ENCODE measurements at regions not wholly inside any gene's neighbourhood (a gene's known extent, or its start where the extent isn't known, plus 50 kb on each side); places are given as distances from the start of the nearest gene placed in this dataset.

- Histone ChIP-seq H3K36me3 (ENCODE audit: control insufficient read depth, insufficient read depth, low read length) (no peaks in the 10 kb centered on the region), H3K4me3 (replicated peaks in 1 of 4; ENCODE audit: control extremely low read depth in 1 of 4, insufficient read depth in 1 of 4, low read depth in 3 of 4, low read length in 4 of 4) (no peak overlapping the region), H3K9me3 (ENCODE audit: control insufficient read depth, insufficient read depth, low read depth, low read length) (no peaks in the 10 kb centered on the region), H3K4me2 (ENCODE audit: extremely low read depth, insufficient read depth, low read length) (no peak overlapping the region), H3K27ac (ENCODE audit: insufficient read depth, low read length) (no peak overlapping the region), H2AFZ (ENCODE audit: low read length) (no peak overlapping the region), H4K20me1 (ENCODE audit: control insufficient read depth, extremely low read depth, insufficient read depth, low read length) (no peaks in the 10 kb centered on the region), H3K4me1 (ENCODE audit: control insufficient read depth, extremely low read depth, insufficient read depth, low read length) (no peaks in the 10 kb centered on the region), H3K9ac (ENCODE audit: insufficient read depth, low read length) (no peak overlapping the region), H3K79me2 (ENCODE audit: control insufficient read depth, insufficient read depth, low read length) (no peaks in the 10 kb centered on the region), H3K27me3 (ENCODE audit: control insufficient read depth, insufficient read depth, low read length) (no peaks in the 10 kb centered on the region)
- TF ChIP-seq CTCF (conservative IDR thresholded peaks at IDR 0.05 in 1 of 2, IDR thresholded peaks at IDR 0.05 in 1 of 2; ENCODE audit: low read depth in 1 of 2, low read length in 2 of 2) (no peak), EZH2 (IDR thresholded peaks at IDR 0.05; ENCODE audit: low read length, missing control alignments) (no peak)
- no peak for DNase-seq (ENCODE audit: low read depth in 2 of 2)
Measured at GRCh38 chr3:102225005-102225404, 209.8 kb upstream of the ZPLD1 start.

- peak; percentile 59 to 63 for TF ChIP-seq CTCF (conservative IDR thresholded peaks at IDR 0.05 in 1 of 2, IDR thresholded peaks at IDR 0.05 in 1 of 2; ENCODE audit: low read depth in 1 of 2, low read length in 2 of 2)
- TF ChIP-seq EZH2 (IDR thresholded peaks at IDR 0.05; ENCODE audit: low read length, missing control alignments) = no peak
- no peak overlapping the region for H3K4me3 ChIP-seq (replicated peaks in 1 of 4; ENCODE audit: control extremely low read depth in 1 of 4, insufficient read depth in 1 of 4, low read depth in 3 of 4, low read length in 4 of 4)
- no peaks in the 10 kb centered on the region for H3K27me3 ChIP-seq (ENCODE audit: control insufficient read depth, insufficient read depth, low read length)
- H3K9ac ChIP-seq (ENCODE audit: insufficient read depth, low read length) = no peak overlapping the region
- no peaks in the 10 kb centered on the region for H4K20me1 ChIP-seq (ENCODE audit: control insufficient read depth, extremely low read depth, insufficient read depth, low read length)
- no peaks in the 10 kb centered on the region for H3K4me1 ChIP-seq (ENCODE audit: control insufficient read depth, extremely low read depth, insufficient read depth, low read length)
- no peak overlapping the region for H2AFZ ChIP-seq (ENCODE audit: low read length)
- peak; percentile 72 to 88 for DNase-seq (ENCODE audit: low read depth in 2 of 2)
- H3K4me2 ChIP-seq (ENCODE audit: extremely low read depth, insufficient read depth, low read length) = no peak overlapping the region
- no peaks in the 10 kb centered on the region for H3K36me3 ChIP-seq (ENCODE audit: control insufficient read depth, insufficient read depth, low read length)
- no peaks in the 10 kb centered on the region for H3K79me2 ChIP-seq (ENCODE audit: control insufficient read depth, insufficient read depth, low read length)
- H3K27ac ChIP-seq (ENCODE audit: insufficient read depth, low read length) = no peak overlapping the region
- no peaks in the 10 kb centered on the region for H3K9me3 ChIP-seq (ENCODE audit: control insufficient read depth, insufficient read depth, low read depth, low read length)
Measured at GRCh38 chr3:102225407-102226132, 209.2 kb upstream of the ZPLD1 start.

- no peak for DNase-seq (ENCODE audit: low read depth in 2 of 2)
- no peak overlapping the region for H3K4me2 ChIP-seq (ENCODE audit: extremely low read depth, insufficient read depth, low read length)
- H3K4me3 ChIP-seq (replicated peaks in 1 of 4; ENCODE audit: control extremely low read depth in 1 of 4, insufficient read depth in 1 of 4, low read depth in 3 of 4, low read length in 4 of 4) = no peak overlapping the region
- no peaks in the 10 kb centered on the region for H4K20me1 ChIP-seq (ENCODE audit: control insufficient read depth, extremely low read depth, insufficient read depth, low read length)
- H3K4me1 ChIP-seq (ENCODE audit: control insufficient read depth, extremely low read depth, insufficient read depth, low read length) = no peaks in the 10 kb centered on the region
- no peaks in the 10 kb centered on the region for H3K36me3 ChIP-seq (ENCODE audit: control insufficient read depth, insufficient read depth, low read length)
- H3K9ac ChIP-seq (ENCODE audit: insufficient read depth, low read length) = no peak overlapping the region
- H2AFZ ChIP-seq (ENCODE audit: low read length) = no peak overlapping the region
- no peak overlapping the region for H3K27ac ChIP-seq (ENCODE audit: insufficient read depth, low read length)
- H3K79me2 ChIP-seq (ENCODE audit: control insufficient read depth, insufficient read depth, low read length) = no peaks in the 10 kb centered on the region
- H3K27me3 ChIP-seq (ENCODE audit: control insufficient read depth, insufficient read depth, low read length) = no peaks in the 10 kb centered on the region
- TF ChIP-seq EZH2 (IDR thresholded peaks at IDR 0.05; ENCODE audit: low read length, missing control alignments) = no peak
- TF ChIP-seq CTCF (conservative IDR thresholded peaks at IDR 0.05 in 1 of 2, IDR thresholded peaks at IDR 0.05 in 1 of 2; ENCODE audit: low read depth in 1 of 2, low read length in 2 of 2) = no peak
- no peaks in the 10 kb centered on the region for H3K9me3 ChIP-seq (ENCODE audit: control insufficient read depth, insufficient read depth, low read depth, low read length)
Measured at GRCh38 chr3:102226463-102226862, 208.4 kb upstream of the ZPLD1 start.

All from fibroblast of lung (primary cell).